ENCODE measurements at regions not wholly inside any gene's neighbourhood (a gene's known extent, or its start where the extent isn't known, plus 50 kb on each side); places are given as distances from the start of the nearest gene placed in this dataset.
"Not testable (repeated sequence)": the region's sequence is repeated elsewhere in the genome, so short reads cannot be mapped to it uniquely, and the experiment has no call there.

- H3K4me3 Mint-ChIP-seq (ENCODE audit: unreplicated experiment), result no peak overlapping the region
- no peak for TF ChIP-seq CTCF (IDR thresholded peaks at IDR 0.05; ENCODE audit: unreplicated experiment)
- no peak overlapping the region for H3K27ac Mint-ChIP-seq (ENCODE audit: low read depth, unreplicated experiment)
- no peak for DNase-seq (ENCODE audit: unreplicated experiment)
- H3K4me1 Mint-ChIP-seq (ENCODE audit: insufficient read depth, unreplicated experiment), result no peaks in the 10 kb centered on the region
- POLR2A ChIA-PET, result no interaction called here
- intact Hi-C loops (cut with micrococcal nuclease), result no loop called here
- H3K27me3 Mint-ChIP-seq (ENCODE audit: insufficient read depth, unreplicated experiment), result peaks cover 47% of the 10 kb centered on the region
- CTCF ChIA-PET, result interaction anchor here (0.6 kb wide), 2 partner anchors 931 to 1926 kb away, joined by 3 read pairs; no protein-coding TSS in a partner anchor
- H3K36me3 Mint-ChIP-seq (ENCODE audit: insufficient read depth, unreplicated experiment), result no peaks in the 10 kb centered on the region
- BruUV-seq (replicated peaks), result no TSS peak
- H3K9me3 Mint-ChIP-seq (ENCODE audit: unreplicated experiment), result peaks cover 17% of the 10 kb centered on the region
Observed at GRCh38 chr12:129984106-129984505, 80.3 kb upstream of the TMEM132D start.

- DNase-seq (ENCODE audit: unreplicated experiment), result no peak
- Mint-ChIP-seq H3K9me3 (ENCODE audit: unreplicated experiment) (peaks cover 6% of the 10 kb centered on the region), H3K4me3 (ENCODE audit: unreplicated experiment) (no peak overlapping the region), H3K4me1 (ENCODE audit: insufficient read depth, unreplicated experiment) (no peaks in the 10 kb centered on the region), H3K27me3 (ENCODE audit: insufficient read depth, unreplicated experiment) (peaks cover 22% of the 10 kb centered on the region), H3K27ac (ENCODE audit: low read depth, unreplicated experiment) (no peak overlapping the region), H3K36me3 (ENCODE audit: insufficient read depth, unreplicated experiment) (no peaks in the 10 kb centered on the region)
- intact Hi-C loops (cut with micrococcal nuclease), result no loop called here
- ChIA-PET POLR2A (no interaction called here), CTCF (interaction anchor here (0.6 kb wide), 1 partner anchor 38 kb away, joined by 3 read pairs; no protein-coding TSS in a partner anchor)
- BruUV-seq (replicated peaks), result no TSS peak
- no peak for TF ChIP-seq CTCF (IDR thresholded peaks at IDR 0.05; ENCODE audit: unreplicated experiment)
Observed at GRCh38 chr12:129987841-129988240, 84.0 kb upstream of the TMEM132D start.

- POLR2A ChIA-PET, result no interaction called here
- DNase-seq (ENCODE audit: unreplicated experiment), result no peak
- TF ChIP-seq CTCF (IDR thresholded peaks at IDR 0.05; ENCODE audit: unreplicated experiment), result no peak
- peaks cover 7% of the 10 kb centered on the region for H3K9me3 Mint-ChIP-seq (ENCODE audit: unreplicated experiment)
- CTCF ChIA-PET, result no interaction called here
- BruUV-seq (replicated peaks), result no TSS peak
- no peaks in the 10 kb centered on the region for H3K4me1 Mint-ChIP-seq (ENCODE audit: insufficient read depth, unreplicated experiment)
- intact Hi-C loops (cut with micrococcal nuclease), result no loop called here
- no peak overlapping the region for H3K4me3 Mint-ChIP-seq (ENCODE audit: unreplicated experiment)
- H3K27ac Mint-ChIP-seq (ENCODE audit: low read depth, unreplicated experiment), result no peak overlapping the region
- H3K27me3 Mint-ChIP-seq (ENCODE audit: insufficient read depth, unreplicated experiment), result no peaks in the 10 kb centered on the region
- no peaks in the 10 kb centered on the region for H3K36me3 Mint-ChIP-seq (ENCODE audit: insufficient read depth, unreplicated experiment)
Observed at GRCh38 chr12:129994634-129995033, 90.8 kb upstream of the TMEM132D start.

- Mint-ChIP-seq H3K27me3 (ENCODE audit: insufficient read depth, unreplicated experiment) (peaks cover 3% of the 10 kb centered on the region), H3K9me3 (ENCODE audit: unreplicated experiment) (peaks cover 7% of the 10 kb centered on the region), H3K4me1 (ENCODE audit: insufficient read depth, unreplicated experiment) (no peaks in the 10 kb centered on the region), H3K4me3 (ENCODE audit: unreplicated experiment) (no peak overlapping the region), H3K36me3 (ENCODE audit: insufficient read depth, unreplicated experiment) (no peaks in the 10 kb centered on the region), H3K27ac (ENCODE audit: low read depth, unreplicated experiment) (no peak overlapping the region)
- POLR2A ChIA-PET, result no interaction called here
- intact Hi-C loops (cut with micrococcal nuclease), result no loop called here
- DNase-seq (ENCODE audit: unreplicated experiment), result no peak
- CTCF ChIA-PET, result no interaction called here
- BruUV-seq (replicated peaks), result no TSS peak
- TF ChIP-seq CTCF (IDR thresholded peaks at IDR 0.05; ENCODE audit: unreplicated experiment), result no peak
Observed at GRCh38 chr12:129997239-129997638, 93.4 kb upstream of the TMEM132D start.

- POLR2A ChIA-PET, result not testable (repeated sequence)
Observed at GRCh38 chr12:130004310-130004877, 100.6 kb upstream of the TMEM132D start.

More at GRCh38 chr12:130004310-130004877, 100.6 kb upstream of the TMEM132D start:
- intact Hi-C loops (cut with micrococcal nuclease); H3K27ac Mint-ChIP-seq (ENCODE audit: low read depth, unreplicated experiment); DNase-seq (ENCODE audit: unreplicated experiment); H3K4me3 Mint-ChIP-seq (ENCODE audit: unreplicated experiment); H3K9me3 Mint-ChIP-seq (ENCODE audit: unreplicated experiment); H3K36me3 Mint-ChIP-seq (ENCODE audit: insufficient read depth, unreplicated experiment); BruUV-seq (replicated peaks); H3K4me1 Mint-ChIP-seq (ENCODE audit: insufficient read depth, unreplicated experiment): not testable (repeated sequence)
- CTCF ChIA-PET, result interaction anchor here (0.7 to 3.4 kb wide), 3 partner anchors 9 to 393 kb away, joined by 4 to 16 read pairs (median 4); no protein-coding TSS in a partner anchor
- H3K27me3 Mint-ChIP-seq (ENCODE audit: insufficient read depth, unreplicated experiment), result peaks cover 14% of the 10 kb centered on the region
